ENCODE measurements at regions not wholly inside any gene's neighbourhood (a gene's known extent, or its start where the extent isn't known, plus 50 kb on each side); places are given as distances from the start of the nearest gene placed in this dataset.

DNA sequence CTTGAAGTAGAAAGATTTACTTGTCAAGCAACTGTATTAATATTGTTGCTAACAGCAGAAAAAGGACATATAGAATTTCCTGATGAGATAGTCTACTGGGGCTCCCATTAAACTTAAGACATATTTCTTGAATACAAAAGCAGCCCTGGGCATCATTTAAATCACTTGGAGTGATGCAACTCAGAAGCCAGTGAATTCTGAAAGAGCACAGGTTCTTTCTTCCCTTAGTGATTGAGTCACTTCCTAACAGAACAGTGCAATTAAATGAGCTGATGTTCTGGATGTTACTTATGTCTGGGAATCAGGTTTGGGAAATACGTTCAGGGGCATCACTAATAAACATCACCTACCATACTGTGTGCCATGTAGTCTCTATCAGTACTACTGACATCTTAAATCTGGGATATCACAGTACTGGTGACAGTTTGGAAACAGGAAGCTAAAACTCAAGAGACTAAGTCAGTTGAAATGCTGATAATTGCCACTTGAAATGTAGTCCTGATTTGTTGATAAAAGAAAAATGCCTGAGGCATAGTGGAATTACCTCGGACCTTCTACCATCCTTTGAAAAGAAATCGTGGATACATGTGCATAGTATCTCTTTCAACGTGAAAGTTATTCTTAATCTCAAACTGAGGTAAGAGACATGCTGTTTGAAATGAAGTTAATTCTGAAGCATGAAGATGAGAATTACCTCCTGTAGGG lies 249.2 kb upstream of the GPRIN3 start:
- TF ChIP-seq SP1 (IDR thresholded peaks at IDR 0.05) (no peak), HDGF (IDR thresholded peaks at IDR 0.05; ENCODE audit: borderline replicate concordance) (no peak), NFRKB (IDR thresholded peaks at IDR 0.05) (no peak), ELF4 (IDR thresholded peaks at IDR 0.05) (no peak), BHLHE40 (IDR thresholded peaks at IDR 0.05; ENCODE audit: borderline replicate concordance) (no peak), FOXM1 (IDR thresholded peaks at IDR 0.05; ENCODE audit: borderline replicate concordance) (no peak), LEF1 (IDR thresholded peaks at IDR 0.05; ENCODE audit: borderline replicate concordance) (no peak), SUZ12 (IDR thresholded peaks at IDR 0.05) (no peak), TARDBP (IDR thresholded peaks at IDR 0.05) (no peak), FOXK2 (IDR thresholded peaks at IDR 0.05) (no peak), ZNF384 (IDR thresholded peaks at IDR 0.05) (no peak), FOXA1 (IDR thresholded peaks at IDR 0.05) (no peak)
- TF ChIP-seq, protein P1, sequence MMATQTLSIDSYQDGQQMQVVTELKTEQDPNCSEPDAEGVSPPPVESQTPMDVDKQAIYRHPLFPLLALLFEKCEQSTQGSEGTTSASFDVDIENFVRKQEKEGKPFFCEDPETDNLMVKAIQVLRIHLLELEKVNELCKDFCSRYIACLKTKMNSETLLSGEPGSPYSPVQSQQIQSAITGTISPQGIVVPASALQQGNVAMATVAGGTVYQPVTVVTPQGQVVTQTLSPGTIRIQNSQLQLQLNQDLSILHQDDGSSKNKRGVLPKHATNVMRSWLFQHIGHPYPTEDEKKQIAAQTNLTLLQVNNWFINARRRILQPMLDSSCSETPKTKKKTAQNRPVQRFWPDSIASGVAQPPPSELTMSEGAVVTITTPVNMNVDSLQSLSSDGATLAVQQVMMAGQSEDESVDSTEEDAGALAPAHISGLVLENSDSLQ (IDR thresholded peaks at IDR 0.05), result no peak
